ENCODE measurements at regions not wholly inside any gene's neighbourhood (a gene's known extent, or its start where the extent isn't known, plus 50 kb on each side); places are given as distances from the start of the nearest gene placed in this dataset.
"Not testable (repeated sequence)": the region's sequence is repeated elsewhere in the genome, so short reads cannot be mapped to it uniquely, and the experiment has no call there.

- DNase-seq (ENCODE audit: low read depth), result no peak
- no peak for TF ChIP-seq CTCF (IDR thresholded peaks at IDR 0.05; ENCODE audit: insufficient read depth, low read depth, low read length, missing control alignments)
- no peak overlapping the region for H3K4me3 ChIP-seq (ENCODE audit: low read length)
Measured at GRCh38 chr4:186414390-186414789, 141.0 kb downstream of the MTNR1A start.

- no peak for DNase-seq (ENCODE audit: low read depth)
- no peak for TF ChIP-seq CTCF (IDR thresholded peaks at IDR 0.05; ENCODE audit: insufficient read depth, low read depth, low read length, missing control alignments)
- H3K4me3 ChIP-seq (ENCODE audit: low read length), result no peak overlapping the region
Measured at GRCh38 chr4:186405957-186406356, 140.0 kb downstream of the F11 start.

- no peak for TF ChIP-seq CTCF (IDR thresholded peaks at IDR 0.05; ENCODE audit: insufficient read depth, low read depth, low read length, missing control alignments)
- DNase-seq (ENCODE audit: low read depth), result no peak
- H3K4me3 ChIP-seq (ENCODE audit: low read length), result no peak overlapping the region
Measured at GRCh38 chr4:186404562-186405134, 138.7 kb downstream of the F11 start.

- DNase-seq (ENCODE audit: low read depth), result peak; percentile 36
- TF ChIP-seq CTCF (IDR thresholded peaks at IDR 0.05; ENCODE audit: insufficient read depth, low read depth, low read length, missing control alignments), result no peak
- H3K4me3 ChIP-seq (ENCODE audit: low read length), result no peak overlapping the region
Measured at GRCh38 chr4:186400676-186401075, 134.7 kb downstream of the F11 start.

- DNase-seq (ENCODE audit: low read depth), result peak; percentile 9
- no peak overlapping the region for H3K4me3 ChIP-seq (ENCODE audit: low read length)
- TF ChIP-seq CTCF (IDR thresholded peaks at IDR 0.05; ENCODE audit: insufficient read depth, low read depth, low read length, missing control alignments), result no peak
Measured at GRCh38 chr4:186392017-186392416, 126.0 kb downstream of the F11 start.

- DNase-seq (ENCODE audit: low read depth); H3K4me3 ChIP-seq (ENCODE audit: low read length): not testable (repeated sequence)
Measured at GRCh38 chr4:186384328-186384727, 118.3 kb downstream of the F11 start.

- peak; percentile 97 for DNase-seq (ENCODE audit: low read depth)
- H3K4me3 ChIP-seq (ENCODE audit: low read length), result no peak overlapping the region
- no peak for TF ChIP-seq CTCF (IDR thresholded peaks at IDR 0.05; ENCODE audit: insufficient read depth, low read depth, low read length, missing control alignments)
Measured at GRCh38 chr4:186368281-186368680, 102.3 kb downstream of the F11 start.
